Ureter (tissue), 1 donor: ENCODE measurements at regions not wholly inside any gene's neighbourhood (a gene's known extent, or its start where the extent isn't known, plus 50 kb on each side); places are given as distances from the start of the nearest gene placed in this dataset.

Source experiments
- DNase-seq: peaks from one replicate; pipeline ENCODE4 v3.0.0-alpha.2; 2020; ENCODE audit warnings: low spot score
- donor health status: DM: yes; HTN: yes; CAD: no.

GRCh38 chr14:104341532-104342434 is 203.4 kb downstream of the KIF26A start:
- peak; percentile 44 for DNase-seq

GRCh38 chr14:104342435-104343293 is 204.3 kb downstream of the KIF26A start:
- DNase-seq: peak; percentile 38

DNA sequence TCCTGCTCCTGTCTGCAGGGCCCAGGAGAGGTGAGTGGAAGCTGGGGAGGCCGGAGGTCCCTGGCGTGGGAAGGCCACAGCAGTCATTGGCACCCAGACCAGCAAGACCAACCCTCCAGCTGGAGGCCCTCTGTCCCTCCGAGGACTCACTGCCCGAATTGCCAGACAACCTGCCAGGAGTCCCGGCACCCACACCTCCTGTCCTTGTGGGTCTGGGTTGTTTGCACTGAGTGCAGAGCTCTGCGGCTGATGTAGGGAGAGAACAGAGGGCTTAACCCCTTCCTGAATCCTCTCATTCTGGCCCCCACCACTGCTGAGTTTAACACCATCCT is 204.9 kb downstream of the KIF26A start:
- DNase-seq: peak; percentile 28

DNA sequence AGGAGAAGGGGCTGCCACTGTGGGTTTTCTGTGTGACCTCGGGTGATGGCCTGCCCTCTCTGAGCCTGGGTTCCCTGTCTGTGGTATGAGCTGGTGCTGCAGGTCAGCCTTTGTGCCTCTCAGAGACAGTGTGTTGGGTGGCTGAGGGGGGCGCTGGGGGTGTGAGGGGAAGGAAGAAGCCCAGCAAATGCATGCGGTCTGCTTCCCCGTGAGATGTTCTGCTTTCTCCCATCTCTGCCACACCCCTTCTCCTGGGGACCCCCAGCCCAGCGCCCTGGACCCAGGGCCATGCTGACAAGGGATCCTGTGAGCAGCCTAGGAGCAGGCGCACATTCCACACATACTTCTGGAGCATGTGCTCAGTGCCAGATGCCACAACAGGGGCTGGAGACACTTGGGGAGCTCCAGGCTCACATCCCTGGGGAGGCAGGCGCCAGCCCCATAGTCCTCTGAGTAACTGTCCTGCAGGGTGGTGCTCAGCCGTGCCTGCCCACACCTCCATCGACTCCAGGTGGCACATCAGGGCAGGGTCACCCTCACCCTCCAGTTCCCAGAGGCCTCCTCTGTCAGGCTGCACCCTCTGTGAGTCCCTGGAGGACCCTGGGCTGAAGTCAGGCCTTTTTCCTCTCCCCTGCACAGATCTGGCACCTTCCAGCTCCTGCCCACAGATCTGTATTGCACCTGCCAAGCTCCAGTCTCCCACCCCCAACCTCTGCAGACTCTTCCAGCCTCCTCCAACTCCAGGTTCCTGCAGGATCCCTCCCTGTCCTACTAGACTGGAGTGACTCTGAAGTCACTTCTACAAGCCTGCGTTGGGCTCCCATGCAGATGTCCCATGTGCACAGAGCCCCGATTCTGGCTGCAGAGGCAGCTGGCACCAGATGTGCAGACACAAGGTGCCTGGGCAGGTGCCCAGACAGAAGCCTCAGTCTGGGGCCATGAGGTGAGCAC is 205.6 kb downstream of the KIF26A start:
- peak; percentile 29 for DNase-seq

GRCh38 chr14:104344818-104345620 is 206.6 kb downstream of the KIF26A start:
- DNase-seq: peak; percentile 25

- peak; percentile 38 for DNase-seq
Measured at GRCh38 chr14:104345621-104346462, 207.5 kb downstream of the KIF26A start.

GRCh38 chr14:104346608-104347007 is 208.2 kb downstream of the KIF26A start:
- DNase-seq: peak; percentile 25

- DNase-seq: peak; percentile 7
Measured at GRCh38 chr14:104348741-104349140, 210.4 kb downstream of the KIF26A start.

DNA sequence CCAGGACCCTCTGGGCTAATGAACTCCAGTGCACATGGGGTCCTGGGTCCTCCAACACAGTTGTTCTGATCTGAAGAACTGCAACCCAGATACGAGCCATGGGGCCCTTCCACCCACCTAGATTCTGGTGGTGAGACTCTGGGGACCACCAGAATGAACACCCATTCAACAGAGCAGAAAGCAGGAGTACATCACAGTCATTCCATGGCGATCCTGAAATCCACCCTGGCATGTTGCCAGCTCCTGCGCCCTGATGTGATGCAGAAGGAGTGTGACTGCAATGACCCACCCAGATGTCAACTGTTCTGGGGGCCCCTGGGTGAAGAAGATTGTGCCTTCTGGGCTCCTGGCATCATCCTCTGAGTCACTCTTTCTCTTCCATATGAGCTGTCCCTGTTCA is 211.6 kb downstream of the KIF26A start:
- peak; percentile 18 for DNase-seq

DNA sequence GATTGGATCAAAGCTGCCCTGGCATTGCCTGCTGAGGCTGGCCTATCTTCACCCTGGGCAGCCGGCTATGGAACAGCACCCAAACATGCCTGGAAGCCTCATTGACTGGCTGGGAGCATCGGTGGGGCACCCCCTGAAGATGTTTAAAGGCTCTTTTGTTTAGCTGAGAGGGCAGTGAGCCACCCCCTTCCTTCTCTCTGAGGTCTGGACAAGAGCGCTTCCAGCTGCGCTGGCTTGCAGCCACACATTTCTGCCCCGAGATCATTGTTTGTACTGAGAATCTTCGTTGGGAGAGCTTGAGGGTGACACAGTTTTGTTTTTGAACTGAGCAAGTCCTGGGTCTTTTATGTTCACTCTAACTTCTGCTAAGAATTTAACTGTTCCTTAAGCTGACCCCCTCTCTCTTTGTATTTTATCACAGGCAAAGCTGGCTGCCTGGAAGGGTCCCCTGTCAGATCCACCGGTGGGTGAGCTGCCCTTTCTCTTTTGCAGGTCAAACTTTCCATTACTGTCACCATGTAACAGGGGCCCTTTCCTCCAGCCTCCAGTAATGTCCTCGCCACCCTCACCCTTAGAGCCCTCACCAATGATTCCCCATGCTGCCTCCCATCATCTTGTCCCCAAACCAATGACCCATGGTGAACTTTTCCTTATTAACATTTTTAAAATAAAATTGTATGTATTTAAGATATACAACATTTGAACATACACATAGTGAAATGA is 212.2 kb downstream of the KIF26A start:
- peak; percentile 46 for DNase-seq

GRCh38 chr14:104351849-104352492 is 213.6 kb downstream of the KIF26A start:
- DNase-seq: no peak

GRCh38 chr14:104352493-104353220 is 214.3 kb downstream of the KIF26A start:
- peak; percentile 29 for DNase-seq

DNA sequence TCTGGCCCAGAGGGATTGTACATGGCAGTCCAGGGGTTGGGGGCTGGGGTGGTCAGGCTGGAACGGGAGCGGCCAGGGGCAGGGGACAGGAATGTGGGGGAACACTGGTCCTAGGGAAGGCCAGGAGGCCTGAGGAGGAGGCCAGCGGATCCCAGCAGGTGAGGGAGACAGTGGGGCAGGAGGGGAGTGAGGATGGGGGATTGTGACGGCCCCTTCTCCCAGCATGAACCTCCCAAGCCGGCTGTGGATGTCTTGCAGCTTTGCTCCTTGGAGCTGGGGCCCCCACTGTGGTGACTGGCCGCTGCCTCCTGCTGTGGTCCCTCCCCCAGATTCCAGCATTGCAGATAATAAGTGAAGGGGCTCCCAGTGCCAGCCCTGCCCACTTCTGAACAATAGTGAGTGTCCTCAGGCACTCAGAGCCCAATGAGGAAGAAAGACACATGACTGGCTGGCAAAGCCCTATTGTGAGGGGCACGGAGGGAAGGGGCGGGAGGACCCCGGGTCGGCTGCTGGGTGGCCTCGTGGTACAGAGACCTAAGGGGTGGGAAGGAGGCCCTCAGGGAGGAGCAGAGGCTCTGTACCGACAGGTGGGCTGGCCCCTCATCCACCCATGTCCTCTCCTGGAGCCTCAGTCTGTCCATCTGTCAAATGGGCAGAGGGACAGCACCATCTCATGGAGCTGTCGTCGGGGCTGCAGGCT is 215.0 kb downstream of the KIF26A start:
- DNase-seq: peak; percentile 31

GRCh38 chr14:104353921-104354701 is 215.7 kb downstream of the KIF26A start:
- peak; percentile 38 for DNase-seq

DNA sequence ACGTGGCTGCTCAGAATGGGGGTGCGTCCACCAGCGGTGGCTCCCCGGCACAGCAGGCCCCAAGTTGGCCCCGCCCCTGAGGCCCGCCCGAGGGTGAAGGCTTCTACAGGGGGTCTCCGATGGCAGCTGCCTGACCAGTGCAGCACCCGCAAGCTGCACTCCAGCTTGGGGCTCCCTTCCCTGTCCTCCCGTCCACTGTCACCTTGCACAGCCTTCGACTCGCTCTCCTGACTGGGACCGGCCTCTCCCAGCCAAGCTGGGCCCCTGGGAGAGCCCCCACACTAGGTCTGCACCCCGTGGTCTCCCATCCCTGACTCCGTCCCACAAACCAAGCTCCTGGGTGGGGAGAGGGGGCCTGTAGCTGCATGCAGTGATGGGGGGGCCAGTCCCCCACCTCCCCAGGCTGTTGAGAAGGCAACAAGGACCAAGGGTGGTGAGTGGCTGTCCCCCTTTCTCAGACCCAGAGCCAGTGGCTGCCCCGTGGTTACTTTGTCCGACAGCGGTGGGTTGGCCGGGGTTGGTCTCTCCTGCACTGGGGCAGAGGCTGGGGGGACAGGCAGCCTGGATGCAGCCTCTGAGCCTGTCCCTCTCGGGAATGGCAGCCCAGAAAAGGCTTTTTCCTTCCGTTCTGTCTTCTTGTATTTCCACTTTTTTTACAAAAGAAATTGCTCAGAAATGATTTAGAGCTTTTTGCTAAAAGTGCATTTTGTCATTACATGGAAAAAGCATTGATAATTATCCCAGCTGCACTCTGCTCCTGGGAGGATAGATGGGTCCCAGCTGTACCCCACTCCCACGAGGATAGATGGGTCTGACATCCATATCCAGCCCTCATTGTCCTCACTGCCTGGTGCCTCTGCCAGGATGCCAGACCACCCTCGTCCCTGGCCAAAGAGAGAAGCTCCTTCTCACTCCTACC is 217.0 kb downstream of the KIF26A start:
- peak; percentile 30 for DNase-seq
